ENCODE measurements at regions not wholly inside any gene's neighbourhood (a gene's known extent, or its start where the extent isn't known, plus 50 kb on each side); places are given as distances from the start of the nearest gene placed in this dataset.

GRCh38 chr2:129721846-129722245 is 257.6 kb upstream of the RAB6C start:
- TF ChIP-seq CTCF (IDR thresholded peaks at IDR 0.05) (no peak), POLR2A (IDR thresholded peaks at IDR 0.05) (no peak)

All from ovary (tissue), 3 donors.